ENCODE measurements at regions not wholly inside any gene's neighbourhood (a gene's known extent, or its start where the extent isn't known, plus 50 kb on each side); places are given as distances from the start of the nearest gene placed in this dataset.

DNA sequence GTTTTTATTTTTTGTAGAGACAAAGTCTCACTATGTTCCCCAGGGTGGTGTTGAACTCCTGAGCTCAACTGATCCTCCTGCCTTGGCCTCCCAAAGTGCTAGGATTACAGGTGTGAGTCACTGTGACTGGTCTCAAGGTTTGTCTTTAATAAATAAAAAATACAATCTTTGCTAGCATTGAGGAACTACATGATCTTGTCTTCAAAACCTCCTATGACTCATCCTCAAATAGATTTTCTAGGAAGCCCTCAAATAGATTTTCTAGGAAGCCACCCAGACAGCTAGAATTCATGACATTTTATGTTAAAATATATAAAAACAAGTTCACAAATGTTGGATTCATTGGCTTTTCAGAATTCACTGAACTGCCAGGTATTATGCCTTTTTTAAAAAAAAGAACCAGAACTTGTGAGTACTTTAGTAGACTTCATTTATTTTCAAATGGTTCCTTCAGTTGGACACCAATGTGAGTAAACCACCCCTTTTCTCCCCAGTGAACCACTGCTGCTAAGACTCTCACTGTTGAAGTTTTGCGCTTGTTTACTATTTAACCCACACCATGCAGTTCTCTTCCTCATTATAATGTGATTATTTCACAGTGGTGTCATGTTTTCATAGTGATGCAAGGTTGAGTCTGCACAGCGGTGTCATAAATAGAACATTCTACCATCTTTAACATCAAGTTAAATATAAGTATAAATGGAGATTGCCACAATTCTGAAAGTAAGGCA is 303.9 kb downstream of the CASP12 start:
- no peak for DNase-seq (ENCODE audit: low read depth)

GRCh38 chr11:104588970-104589369 is 309.3 kb downstream of the CASP12 start:
- no peak for DNase-seq (ENCODE audit: low read depth)

GRCh38 chr11:104588446-104588845 is 309.8 kb downstream of the CASP12 start:
- DNase-seq (ENCODE audit: low read depth): no peak

DNA sequence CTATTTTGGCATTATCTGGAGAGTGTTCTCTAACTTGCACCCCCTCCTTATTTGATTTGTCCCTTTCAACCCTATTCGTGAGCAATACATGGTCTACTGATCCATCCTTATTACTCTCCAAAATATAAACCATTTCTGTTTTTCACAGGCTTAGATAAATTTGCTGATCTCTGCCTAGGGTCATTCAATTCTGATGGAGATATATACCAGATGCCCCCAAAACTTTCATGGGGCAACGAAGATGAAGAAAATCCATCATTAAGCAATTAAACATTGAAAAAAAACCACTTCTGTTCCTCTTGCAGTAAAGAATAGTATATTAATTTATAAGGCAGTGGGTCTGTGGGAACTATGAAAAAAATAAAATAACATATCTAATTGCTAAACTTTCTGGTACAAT is 313.4 kb downstream of the CASP12 start:
- DNase-seq (ENCODE audit: low read depth): no peak

- no peak for DNase-seq (ENCODE audit: low read depth)
Measured at GRCh38 chr11:104583857-104584256, 314.4 kb downstream of the CASP12 start.

GRCh38 chr11:104582431-104582830 is 315.8 kb downstream of the CASP12 start:
- DNase-seq (ENCODE audit: low read depth): no peak

- no peak for DNase-seq (ENCODE audit: low read depth)
Measured at GRCh38 chr11:104581246-104581980, 316.8 kb downstream of the CASP12 start.

GRCh38 chr11:104573441-104573990 is 324.7 kb downstream of the CASP12 start:
- no peak for DNase-seq (ENCODE audit: low read depth)

- DNase-seq (ENCODE audit: low read depth): no peak
Measured at GRCh38 chr11:104572279-104572678, 326.0 kb downstream of the CASP12 start.

DNA sequence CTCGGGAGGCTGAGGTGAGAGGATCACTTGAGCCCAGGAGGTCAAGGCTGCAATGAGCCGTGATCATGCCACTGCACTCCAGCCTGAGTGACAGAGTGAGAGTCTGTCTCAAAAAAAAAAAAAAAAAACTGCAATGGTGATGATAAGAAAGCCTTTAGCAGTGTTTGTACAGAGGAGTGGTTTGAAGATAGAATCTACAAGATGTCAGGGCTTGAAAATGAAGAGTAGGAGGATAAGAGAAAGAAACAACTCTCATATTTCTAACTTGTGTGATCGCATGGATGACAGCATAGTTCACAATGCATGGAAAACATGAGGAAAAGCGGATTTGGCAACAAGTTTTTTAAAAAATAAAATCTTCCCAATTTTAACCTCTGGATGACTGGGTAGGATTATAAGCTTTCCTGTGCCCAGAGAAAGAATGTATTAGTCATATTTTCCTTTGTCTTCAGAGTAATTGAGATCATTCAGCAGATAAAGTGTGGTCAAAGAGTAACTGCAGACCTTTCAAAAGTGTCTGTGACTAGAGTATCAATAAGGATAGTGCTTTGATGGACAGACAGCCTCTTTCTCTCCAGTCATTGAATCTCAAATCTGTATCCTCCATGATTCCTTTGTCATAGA is 328.1 kb downstream of the CASP12 start:
- DNase-seq (ENCODE audit: low read depth): no peak

DNA sequence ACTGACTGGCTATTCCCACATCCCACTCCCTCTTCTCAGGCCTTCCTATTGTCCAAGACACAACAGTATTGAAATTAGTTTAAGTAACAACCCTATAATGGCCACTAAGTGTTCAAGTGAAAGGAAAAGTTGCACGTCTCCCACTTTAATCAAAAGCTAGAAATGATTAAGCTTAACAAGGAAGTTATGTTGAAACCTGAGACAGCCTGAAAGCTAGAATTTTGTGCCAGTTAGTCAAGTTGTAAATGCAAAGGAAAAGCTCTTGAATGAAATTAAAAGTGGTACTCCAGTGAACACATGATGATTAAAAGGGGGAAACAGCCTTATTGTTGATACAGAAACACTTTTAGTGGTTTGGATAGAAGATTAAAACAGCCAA is 332.7 kb downstream of the CASP12 start:
- no peak for DNase-seq (ENCODE audit: low read depth)

- no peak for DNase-seq (ENCODE audit: low read depth)
Measured at GRCh38 chr11:104564921-104565582, 333.2 kb downstream of the CASP12 start.

DNA sequence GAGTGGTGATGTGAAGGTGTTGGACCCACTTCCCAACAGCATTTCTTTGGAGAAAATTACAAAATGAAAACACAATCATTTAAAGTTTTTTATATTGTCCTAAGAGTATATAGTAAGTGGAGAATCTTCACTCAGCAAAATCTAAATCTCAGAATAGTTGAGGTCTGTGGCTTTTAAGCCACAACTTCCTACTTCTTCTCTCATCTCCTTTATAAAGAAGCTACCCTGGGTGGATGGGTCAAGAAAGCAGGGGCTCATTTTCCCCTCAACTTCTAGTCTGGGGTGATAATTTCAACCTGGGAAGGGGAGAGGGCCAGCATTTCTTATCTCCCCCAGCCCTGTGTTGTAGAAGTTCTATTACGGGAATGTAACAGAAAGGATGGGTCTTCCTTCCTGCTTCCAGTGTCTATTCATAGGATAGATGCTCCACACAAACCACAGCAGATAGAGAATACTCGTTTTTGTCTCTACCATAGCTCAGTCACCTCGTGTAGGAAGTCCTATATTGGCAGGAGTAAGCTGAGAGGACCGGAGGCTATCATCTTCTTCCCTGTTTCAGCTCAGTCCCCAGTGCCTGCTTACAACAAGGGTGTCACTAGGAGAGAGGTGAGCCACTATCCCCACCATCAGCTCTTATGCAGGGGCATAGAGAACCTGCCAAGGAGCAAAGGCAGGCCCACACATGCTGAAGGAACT is 341.5 kb downstream of the CASP12 start:
- DNase-seq (ENCODE audit: low read depth): no peak

GRCh38 chr11:104549019-104549418 is 349.2 kb downstream of the CASP12 start:
- DNase-seq (ENCODE audit: low read depth): no peak

DNA sequence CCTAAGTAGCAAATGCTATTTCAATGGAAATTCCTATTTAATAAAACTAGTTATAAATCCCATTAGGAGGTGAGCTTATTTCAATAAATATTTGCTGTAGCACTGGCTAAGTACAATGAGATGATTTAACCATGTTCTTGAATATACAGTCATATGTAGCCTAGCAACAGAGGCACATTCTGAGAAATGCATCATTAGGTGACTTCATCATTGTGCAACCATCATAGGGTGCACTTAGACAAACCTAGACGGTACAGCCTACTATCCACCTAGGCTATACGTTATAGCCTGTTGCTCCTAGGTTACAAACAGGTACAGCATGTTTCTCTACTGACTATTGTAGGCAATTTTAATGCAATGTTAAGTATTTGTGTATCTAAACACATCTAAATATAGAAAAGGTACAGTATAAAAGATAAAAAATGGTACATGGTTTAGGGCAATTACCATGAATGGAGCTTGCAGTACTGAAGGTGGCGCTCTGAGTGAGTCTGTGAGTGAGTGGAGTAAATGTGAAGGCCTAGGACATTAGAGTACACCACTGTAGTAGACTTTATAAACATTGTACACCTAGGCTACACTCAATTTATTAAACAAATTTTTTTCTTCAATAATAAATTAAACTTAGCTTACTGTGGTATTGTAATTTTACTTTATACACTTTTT is 350.1 kb downstream of the CASP12 start:
- no peak for DNase-seq (ENCODE audit: low read depth)

- no peak for DNase-seq (ENCODE audit: low read depth)
Measured at GRCh38 chr11:104546501-104546900, 351.8 kb downstream of the CASP12 start.

- no peak for DNase-seq (ENCODE audit: low read depth)
Measured at GRCh38 chr11:104541701-104542100, 356.6 kb downstream of the CASP12 start.

DNA sequence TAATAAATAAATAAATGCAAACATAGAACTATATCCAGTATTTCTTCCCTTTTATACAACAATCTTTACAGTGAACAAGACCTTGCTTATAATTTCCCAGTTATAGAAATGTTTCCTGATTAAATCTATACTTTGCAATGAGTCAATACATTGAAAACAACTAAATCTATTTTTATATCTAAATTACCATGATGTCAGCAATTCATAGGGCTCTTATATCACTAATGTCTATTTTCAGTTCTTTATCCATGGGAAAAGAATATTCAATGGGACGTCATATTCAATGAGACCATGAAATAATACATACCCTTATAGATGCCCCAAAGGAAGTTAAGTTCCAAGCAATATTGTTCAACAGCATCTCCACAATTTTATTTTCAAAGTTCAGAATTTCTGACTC is 359.9 kb downstream of the CASP12 start:
- DNase-seq (ENCODE audit: low read depth): no peak

DNA sequence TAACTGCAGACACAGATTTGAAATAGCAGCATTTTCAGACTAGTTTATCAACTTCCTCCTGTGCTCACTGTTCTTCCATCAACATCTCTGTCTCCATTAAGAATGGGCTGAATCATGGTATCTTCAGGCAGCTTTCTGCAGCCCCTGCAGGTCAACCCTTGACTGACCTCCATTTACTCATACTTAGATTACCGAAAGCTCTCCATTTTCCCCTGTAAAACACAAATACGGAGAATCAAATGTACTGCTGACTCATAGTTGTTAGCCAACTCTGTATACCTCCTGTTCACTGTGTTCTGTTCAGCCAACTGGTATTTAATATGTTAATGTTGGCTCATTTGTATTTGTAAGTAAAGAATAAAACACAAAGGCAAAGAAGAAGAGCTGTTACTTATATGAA is 364.0 kb downstream of the CASP12 start:
- DNase-seq (ENCODE audit: low read depth): no peak

- DNase-seq (ENCODE audit: low read depth): no peak
Measured at GRCh38 chr11:104531894-104532293, 366.4 kb downstream of the CASP12 start.

- DNase-seq (ENCODE audit: low read depth): no peak
Measured at GRCh38 chr11:104531075-104531474, 367.1 kb upstream of the PDGFD start.

Data from stimulated activated CD8-positive, alpha-beta memory T cell treated with anti-CD3 and anti-CD28 coated beads, Interleukin-12 subunit alpha, Interleukin-12 subunit beta, amount 100 ng/mL, for 4 hours (primary cell).